ENCODE measurements at regions not wholly inside any gene's neighbourhood (a gene's known extent, or its start where the extent isn't known, plus 50 kb on each side); places are given as distances from the start of the nearest gene placed in this dataset.
A peak's percentile ranks its signal among the peaks of the same experiment; 100 is the strongest.

DNA sequence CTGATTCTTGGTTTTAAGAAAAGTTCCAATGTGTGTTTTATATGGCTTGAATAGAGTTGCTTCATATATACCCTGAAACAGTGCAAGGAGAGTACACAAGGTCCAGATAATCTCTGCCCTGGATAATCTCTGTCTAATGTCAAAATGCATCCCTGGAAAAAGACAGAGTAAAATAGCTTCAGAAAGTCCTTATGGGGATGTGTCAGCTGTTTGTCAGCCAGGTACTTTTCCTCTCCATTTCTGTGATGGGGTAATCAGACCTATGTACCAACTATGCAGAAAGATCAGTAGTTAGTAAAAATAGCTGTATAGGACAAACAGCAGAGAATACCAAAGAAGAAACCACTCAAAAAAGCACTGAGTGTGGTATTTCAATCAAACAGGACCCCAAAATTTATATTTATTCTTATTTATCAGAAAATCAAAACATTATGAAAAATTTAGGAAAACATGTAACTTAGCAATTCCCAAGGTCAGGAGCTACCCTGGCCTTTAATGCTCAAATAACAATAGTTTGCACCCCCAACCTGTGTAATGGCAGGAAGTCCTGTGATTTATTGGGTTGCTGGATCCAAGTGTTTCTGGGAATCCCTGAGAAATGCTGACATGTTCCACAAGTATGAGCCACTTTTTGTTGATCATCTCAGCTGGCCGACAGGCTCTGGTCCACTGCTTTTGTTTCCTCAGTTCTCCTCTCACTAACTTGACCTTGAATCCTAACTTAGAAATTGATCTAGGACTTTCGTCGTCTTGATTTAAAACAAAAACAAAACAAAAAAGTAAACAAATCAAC, 69.6 kb downstream of the MDH1 start:
- no peak for DNase-seq

DNA sequence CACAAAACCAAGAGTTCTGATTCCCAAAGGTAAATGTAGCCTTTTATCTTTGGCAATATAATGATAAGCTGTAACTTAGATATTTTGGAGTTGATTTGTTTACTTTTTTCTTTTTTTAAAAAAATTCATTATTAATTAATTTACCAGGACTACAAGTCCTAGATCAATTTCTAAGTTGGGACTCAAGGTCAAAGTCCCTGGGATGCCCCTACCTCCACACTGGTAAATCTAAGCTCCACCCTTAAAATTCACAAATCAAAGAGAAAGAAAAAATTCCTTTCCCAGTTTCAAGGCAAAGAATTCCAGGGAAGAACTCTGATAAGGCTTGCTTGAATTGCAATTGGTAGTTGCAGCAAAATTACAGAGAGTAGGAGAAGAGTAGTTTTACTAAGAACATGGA, 71.3 kb downstream of the MDH1 start:
- no peak for DNase-seq

DNA sequence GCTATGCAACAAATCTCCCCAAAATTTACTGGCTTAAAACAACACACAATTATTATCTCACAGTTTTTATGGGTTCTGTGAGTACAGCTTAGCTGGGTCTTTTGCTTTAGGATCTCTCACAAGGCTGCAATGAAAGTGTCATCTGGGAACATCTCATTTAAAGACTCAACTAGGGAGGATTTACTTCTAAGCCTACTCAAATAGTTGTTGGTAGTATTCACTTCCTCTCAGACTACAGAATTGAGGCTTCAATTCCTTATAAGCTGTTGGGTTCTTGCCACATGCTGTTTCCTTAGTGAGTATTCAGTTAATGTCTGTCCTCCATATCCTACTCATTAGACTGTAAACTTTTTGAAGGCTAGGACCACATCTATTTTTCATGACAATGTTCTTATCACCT, 72.3 kb downstream of the MDH1 start:
- DNase-seq, result no peak

DNA sequence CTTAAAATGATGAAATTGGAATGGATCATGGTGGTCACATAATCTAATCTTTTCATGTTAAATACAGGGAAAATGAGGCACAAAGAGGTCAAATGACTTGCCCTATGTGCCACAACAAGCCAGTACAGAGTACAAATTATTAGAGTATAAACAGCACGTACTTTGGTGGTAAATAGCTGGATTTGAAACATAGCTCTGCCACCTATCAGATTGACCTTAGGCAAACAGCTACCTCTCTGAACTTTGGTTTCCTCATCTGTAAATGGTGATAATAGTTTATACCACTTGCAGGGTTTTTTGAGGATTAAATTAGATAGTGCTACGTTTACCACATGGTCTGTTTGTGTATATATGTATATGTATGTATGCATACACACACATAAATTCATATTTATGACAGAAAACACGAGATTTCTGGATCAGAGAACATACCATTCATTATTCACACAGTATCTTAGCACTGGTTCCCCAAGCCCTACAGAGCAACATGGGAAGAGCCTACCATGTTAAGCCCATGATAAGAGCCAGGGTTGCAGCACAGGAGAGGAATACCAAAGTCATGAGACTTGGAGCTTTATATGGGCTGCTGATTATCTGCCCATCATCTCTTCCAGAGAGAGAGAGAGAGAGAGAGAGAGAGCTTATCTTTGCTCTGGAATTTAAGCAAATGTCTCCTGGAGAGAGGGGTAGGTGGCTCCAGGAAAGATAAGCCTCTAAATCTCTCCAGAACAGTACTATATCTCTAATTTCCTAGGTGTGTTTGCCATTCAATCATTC, 73.5 kb downstream of the MDH1 start:
- no peak for DNase-seq

DNA sequence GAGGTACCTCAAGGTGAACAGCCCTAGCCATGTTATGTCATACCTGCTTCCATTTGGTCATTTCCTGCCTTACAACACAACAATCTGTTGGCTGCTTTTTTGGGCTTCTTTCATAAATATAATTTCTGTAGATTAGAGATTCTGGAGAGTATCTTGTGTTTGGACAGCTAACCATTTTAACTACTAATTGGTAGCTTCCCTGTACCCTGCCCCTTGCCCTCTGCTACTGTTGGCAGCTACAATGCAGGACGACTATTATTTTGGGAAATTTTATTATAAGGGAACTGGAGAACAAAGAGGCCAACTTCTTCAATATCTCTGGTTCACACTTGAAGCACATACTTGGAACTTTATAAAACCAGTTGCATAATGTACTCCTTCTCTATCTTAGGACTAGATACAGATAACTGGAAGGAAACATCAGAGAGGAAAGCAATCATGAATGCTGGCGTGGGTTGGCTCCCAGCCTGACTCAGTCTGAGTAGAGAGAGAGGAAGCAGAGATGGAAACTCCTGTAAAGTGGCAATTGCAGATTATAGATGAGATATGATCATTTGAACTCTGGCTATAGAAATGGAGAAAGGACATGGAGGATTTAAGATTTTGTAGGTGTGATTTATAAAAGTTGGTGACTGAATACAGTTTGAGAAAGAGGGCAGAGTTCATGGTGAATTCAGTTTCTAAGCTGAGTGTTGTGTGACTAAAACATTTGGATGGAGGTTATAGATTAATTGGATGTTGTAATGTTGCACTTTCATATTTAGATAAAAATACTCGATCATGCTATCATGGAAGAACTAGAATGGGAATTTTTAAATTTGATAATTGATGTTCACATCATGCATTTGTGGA, 74.5 kb downstream of the MDH1 start:
- peak in 1 of 58 donors; percentile 9 for DNase-seq

DNA sequence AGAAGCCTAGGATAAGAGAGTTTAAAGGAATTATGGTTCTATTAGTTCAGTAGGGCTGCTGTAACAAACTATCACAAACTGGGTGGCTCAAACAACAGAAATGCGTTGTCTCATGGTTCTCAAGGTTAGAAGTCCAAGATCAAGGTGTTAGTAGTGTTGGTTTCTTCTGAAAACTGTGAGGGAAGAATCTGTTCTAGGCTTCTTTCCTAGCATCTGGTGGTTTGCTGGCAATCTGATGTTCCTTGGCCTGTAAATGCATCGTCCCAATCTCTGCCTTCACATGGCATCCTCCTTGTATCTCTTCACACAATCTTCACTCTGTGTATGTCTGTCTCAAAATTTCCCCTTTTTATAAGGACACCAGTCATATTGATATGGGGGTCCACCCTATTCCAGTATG, 76.3 kb downstream of the MDH1 start:
- DNase-seq, result no peak

DNA sequence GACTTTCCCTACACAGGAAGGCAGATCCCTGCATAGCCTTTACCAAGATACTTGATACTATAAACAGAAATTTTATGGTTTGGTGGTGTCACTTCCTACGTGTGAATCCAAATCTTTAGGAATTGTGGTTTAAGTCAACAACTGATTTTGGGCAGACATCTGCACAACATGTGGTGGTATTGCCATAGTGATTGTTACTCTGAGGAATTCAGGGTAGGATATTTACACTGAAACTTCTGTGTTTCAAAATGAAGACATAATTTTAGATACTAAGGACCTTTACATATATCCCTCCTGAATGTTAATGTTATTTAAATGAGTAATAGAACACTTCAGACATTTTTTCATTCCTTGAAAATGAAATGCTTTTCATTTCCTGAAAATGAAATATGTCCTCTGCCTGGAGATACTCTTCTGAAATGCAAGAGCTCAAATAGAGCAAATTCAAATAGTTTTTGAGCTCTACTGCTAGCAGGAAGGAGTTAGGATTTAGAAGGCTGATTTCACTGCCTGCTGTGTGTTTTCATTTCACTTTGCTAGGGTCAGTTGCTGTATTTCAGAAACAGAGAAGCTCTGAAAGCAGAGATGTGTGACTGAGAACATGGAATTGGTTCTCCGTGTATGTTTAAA, 77.2 kb downstream of the MDH1 start:
- no peak for DNase-seq

DNA sequence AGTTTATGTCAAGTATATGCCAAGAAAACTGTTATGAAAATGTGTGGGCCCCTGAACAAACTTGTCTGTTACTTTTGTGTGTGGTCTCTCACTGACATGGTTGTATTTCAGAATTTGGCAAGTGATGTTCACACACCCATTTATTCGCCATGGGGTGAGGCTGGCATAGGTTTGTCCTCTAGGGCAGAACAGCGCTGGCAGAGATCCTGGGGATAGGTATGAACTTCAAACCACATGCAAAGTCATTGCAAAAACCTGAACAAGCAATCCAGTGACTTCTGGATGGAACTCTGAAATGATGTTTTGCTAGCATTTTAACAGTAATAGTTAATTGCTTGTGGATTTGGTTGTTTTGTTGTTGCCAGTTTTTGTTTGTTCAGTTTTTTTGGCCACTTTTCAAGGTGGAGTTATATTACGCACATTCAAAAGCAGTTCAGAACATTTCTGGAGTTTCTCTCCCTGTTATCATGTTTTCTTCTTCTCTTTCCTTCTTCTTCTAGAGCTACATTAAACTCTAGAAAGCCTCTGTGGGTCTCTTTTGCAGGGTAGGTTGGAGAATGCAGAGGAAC, 78.5 kb downstream of the MDH1 start:
- DNase-seq, result no peak

DNA sequence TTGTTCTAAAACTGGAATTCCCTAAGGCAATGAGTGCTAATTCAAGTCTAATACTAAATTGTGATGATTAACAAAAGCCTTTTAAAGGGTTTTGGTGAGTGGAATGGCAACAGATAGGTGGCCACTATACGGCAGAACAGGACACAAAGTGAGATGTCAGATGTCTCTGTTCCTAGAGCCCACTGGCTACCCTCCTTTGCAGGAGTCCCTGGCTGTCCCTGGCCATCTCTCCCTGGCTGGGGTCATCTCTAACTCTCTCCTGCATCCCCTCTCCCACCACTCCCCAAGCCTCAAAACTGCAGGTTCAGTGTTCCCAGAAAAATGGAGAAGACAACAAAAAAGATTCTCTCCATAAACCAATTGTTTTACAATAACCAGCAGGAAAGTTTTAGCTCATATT, 79.2 kb downstream of the MDH1 start:
- no peak for DNase-seq

DNA sequence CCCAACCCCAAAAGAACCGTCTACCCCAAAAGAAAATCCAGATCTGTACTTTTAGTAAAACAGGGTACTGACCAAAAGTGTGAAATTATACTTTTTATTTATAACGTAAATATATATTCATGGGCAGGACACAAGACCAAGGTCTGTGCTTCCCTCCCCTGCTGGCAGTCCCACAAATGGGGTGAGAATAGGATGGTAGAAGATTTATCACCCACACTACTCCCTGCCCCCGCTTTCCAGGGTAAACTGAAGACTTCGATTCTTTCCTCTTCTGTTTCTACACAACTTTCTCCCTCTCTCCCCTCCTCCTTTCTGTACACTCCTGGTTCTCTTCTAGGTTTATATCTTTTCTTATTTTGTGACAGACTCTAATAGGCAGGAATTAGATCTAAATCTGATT, 79.7 kb downstream of the MDH1 start:
- no peak for DNase-seq

DNA sequence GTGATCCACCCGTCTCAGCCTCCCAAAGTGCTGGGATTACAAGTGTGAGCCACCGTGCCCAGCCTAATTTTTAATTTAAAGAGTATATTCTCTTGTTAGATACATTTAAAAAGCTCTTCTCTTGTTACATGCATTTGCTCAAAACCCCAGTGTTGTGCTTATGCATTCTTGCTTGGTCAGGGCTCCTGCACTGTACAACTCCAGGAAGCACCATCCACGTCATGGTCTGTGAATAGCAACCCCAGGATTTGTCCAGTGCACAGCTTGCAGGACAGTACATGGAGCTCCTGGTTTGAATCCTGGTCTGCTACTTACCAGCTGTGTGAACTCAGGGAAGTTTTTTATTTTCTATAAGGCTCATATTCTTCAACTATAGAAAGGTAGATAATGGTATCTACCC, 80.8 kb downstream of the MDH1 start:
- no peak for DNase-seq

DNA sequence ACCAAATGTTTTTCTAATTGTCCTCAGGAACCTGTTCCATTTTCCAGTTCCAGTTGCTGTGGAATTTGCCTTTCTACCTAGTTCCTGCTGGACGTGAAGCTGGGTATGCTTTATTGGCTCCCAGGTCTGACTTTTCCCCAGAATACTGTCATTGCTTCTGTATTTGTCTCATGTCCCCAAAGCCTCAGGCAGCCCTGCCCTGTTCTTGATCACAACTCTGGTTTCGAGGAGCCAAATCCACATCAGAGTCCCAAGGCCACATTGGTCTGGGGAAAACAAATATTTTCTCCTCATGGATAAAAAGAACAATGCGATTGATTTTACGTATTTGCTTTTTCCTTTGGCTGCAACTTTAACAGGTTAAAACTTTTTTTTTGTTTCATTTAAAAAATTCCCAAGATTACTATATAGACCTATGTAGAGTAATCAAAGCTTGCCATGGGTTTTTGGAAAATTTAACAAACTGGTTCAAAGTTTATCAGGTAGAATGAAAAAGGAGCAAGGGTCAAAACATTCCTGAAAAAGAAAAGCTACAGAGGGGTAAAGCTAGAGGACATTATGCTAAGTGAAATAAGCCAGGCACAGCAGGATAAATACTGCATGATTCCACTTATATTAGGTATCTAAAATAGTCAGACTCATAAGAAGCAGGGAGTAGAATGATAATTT, 85.2 kb downstream of the MDH1 start:
- DNase-seq, result no peak

DNA sequence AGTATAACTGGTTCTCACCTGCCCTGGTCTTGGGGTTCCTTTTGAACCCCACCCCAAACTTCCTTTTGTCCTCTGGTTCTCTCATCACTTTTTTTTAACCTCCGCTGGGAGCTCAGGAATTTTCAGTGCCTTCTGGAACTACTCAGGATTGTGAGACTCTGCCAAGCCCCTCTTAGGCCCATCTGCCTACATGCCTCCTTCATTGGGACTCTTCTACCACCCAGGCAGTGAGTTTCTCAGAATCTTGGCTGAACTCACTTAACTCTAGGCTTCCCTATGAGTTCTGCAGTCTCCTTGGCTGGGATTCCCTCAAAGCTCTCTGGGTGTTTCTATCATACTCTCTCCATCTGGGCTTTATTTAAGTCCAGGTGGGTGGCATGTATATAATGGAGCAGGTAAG, 86.3 kb downstream of the MDH1 start:
- no peak for DNase-seq

DNA sequence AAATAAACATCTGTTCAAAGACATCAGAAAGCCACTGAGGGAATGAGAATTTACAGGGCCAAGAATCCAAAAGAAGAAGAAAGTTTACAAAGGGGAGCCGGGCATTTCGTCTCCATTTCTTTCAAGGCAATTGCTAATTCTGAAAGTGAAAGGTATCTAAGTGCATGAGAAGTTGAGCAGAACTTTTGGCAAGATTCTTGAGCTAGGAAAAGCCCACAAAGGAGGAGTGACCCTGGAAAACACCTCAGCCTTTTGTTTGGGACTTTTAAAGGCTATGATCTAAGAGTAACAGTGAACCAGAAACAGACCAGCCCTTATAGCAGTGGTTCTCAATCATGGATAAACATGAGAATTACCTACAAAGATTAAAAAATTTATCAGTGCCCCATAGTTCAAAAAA, 87.4 kb downstream of the MDH1 start:
- DNase-seq, result no peak

DNA sequence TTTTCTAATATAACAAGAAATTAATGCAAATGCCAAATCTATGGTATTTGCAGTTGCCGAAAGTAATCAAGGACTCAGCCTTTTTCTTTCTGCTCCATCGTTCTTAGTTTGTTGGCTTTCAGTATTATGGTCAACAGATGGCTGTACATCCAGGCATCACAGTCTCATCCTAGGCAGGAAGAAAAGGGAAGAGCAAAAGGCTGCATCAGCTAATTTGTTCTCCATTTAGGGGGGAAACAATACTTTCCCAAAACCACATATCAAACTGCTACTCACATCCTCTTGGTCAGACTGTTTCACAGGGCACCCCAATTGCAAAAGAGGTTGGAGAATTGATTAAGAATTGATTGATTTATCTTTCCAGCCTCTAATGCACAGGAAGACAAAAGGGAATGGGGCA, 89.3 kb downstream of the MDH1 start:
- DNase-seq, result peak in 1 of 58 donors; percentile 12

DNA sequence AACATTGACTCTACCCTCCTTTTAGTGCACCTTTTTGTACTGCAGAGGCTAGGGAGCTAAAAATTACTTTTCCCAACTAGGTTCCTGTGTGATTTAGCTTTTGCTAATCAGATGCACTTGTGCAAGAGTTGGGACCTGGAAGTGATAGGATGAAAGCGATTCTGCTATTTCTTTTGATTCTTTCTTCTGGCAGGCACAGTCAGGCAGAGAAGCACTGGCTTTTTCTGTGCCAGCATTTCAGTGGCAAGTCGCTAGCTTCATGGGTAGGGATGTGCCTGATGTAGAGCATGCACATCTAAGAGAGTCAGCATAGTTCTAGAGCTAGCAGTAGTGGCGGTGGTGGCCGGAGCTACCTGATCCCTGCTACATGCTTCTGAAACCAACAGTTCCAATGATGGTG, 89.8 kb downstream of the MDH1 start:
- no peak for DNase-seq

DNA sequence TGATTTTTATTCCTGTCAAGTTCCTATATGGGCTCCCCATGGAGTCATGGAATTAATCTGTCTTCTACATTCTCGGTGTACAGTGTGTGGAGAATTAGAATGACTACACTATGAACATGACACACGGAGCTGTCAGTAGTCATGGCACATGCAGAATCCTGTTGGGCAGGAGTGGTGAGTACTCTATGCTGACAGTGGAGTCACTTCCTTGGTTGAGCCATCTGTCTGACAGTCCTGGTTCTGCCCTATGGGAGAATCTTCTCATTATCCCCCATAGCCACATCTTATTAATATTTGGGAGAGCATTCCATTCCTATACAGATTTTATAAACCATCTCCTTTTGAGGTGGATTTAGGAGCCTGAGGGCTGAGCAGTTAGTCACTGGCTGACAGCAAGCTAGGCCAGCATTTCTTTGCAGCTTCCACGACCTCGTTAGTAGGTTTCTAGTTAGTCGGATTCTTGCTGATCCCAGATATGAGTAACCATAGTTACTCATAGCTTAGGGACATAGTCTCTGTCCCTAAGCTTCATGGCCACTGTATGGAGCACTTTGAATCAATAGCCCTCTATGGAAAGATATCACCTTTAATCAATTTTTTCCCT, 90.6 kb downstream of the MDH1 start:
- DNase-seq, result no peak

DNA sequence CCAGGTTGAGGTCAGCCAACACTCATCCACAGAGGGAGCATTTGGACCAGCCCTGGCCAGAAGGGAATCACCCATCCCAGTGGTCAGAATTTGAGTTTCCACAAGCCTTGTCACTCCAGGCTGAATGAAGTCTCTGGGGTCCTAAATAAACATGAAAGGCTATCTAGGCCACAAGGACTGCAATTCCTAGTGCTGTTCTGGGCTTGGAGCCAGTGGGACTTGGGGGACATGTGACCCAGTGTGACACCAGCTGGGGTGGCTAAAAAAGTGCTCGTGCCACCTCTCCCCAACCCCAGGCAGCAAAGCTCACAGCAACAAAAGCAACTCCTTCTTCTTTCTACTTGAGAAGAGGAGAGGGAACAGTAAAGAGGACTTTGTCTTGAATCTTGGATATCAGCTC, 91.7 kb downstream of the MDH1 start:
- DNase-seq, result peak in 1 of 58 donors; percentile 14

DNA sequence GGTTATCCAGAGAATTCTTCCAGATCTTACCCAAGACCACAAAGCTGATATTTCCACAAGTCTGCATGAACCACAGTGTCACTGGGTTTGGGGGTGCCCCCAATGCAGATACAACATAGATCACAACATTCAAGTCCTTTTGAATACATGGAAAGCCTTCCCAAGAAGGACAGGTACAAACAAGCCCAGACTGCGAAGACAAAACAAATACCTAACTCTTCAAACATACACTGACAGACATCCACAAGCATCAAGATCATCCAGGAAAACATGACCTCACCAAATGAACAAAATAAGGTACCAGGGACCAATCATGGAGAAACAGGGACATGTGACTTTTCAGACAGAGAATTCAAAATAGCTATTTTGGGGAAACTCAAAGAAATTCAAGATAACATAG, 93.1 kb downstream of the MDH1 start:
- no peak for DNase-seq

DNA sequence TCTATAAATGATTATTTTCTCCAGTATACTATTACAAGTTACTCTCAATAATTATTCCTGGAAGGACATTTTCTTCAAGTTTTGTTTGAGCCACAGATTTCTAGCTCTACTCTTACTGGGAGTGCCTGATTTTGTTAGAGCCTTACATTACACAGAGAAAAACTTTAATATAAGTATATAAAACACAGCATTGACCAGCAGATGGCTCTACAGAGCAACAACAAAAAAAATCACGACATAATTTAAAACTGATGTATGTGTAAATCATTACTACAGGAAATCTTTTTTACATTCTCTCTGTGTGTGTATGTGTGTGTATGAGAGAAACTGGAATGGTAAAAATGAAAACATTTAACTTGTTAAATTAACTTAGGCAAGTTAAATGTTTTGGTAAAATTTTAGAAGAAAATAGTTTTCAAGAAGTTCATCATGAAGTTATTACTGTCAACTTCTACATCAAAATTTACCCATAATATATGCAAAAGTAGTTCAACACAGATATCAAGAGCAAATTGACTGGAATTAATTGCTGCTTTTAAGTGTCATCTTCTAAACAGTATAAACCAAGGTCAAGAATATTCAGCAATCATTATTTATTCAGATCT, 103.3 kb downstream of the MDH1 start:
- DNase-seq, result peak in 1 of 58 donors; percentile 2
